Erythroblast (primary cell): ENCODE measurements at regions not wholly inside any gene's neighbourhood (a gene's known extent, or its start where the extent isn't known, plus 50 kb on each side); places are given as distances from the start of the nearest gene placed in this dataset.

Experiments
- GATA1 ChIP-seq: IDR thresholded peaks from 2 replicates; pipeline ENCODE4 v1.6.1; 2011; ENCODE audit warnings: low read depth, mild to moderate bottlenecking, control low read depth, low read length, moderate library complexity
- POLR2A ChIP-seq: IDR thresholded peaks from 2 replicates; pipeline ENCODE4 v1.6.1; 2011; ENCODE audit warnings: mild to moderate bottlenecking, low read length

- TF ChIP-seq POLR2A: no peak
- no peak for TF ChIP-seq GATA1
Observed at GRCh38 chr1:230552880-230553279, 89.4 kb upstream of the COG2 start.
